Prostate gland (tissue), 2 donors: ENCODE measurements at regions not wholly inside any gene's neighbourhood (a gene's known extent, or its start where the extent isn't known, plus 50 kb on each side); places are given as distances from the start of the nearest gene placed in this dataset.

ENCODE experiments used
- POLR2AphosphoS5 ChIP-seq: sonication (generic); formaldehyde crosslinking; IDR thresholded peaks from one replicate; pipeline ENCODE4 v1.6.1; 2017; ENCODE audit warnings: antibody characterized with exemption
- TF ChIP-seq, protein P1 (sequence below), 4 experiments: fragments of 200-600 bp in 2 of 4; fragments of 450-650 bp in 2 of 4; sonication (generic) in 2 of 4; IDR thresholded peaks; 1 replicate in 3 of 4; 2 replicates in 1 of 4; pipeline ENCODE4 v1.5.1; 2016 to 2019; ENCODE audit warnings: antibody characterized with exemption in 4 of 4, mild to moderate bottlenecking in 2 of 4, moderate library complexity in 2 of 4

GRCh38 chrX:25878806-25879205 lies 259.3 kb upstream of the MAGEB18 start:
- TF ChIP-seq, protein P1, sequence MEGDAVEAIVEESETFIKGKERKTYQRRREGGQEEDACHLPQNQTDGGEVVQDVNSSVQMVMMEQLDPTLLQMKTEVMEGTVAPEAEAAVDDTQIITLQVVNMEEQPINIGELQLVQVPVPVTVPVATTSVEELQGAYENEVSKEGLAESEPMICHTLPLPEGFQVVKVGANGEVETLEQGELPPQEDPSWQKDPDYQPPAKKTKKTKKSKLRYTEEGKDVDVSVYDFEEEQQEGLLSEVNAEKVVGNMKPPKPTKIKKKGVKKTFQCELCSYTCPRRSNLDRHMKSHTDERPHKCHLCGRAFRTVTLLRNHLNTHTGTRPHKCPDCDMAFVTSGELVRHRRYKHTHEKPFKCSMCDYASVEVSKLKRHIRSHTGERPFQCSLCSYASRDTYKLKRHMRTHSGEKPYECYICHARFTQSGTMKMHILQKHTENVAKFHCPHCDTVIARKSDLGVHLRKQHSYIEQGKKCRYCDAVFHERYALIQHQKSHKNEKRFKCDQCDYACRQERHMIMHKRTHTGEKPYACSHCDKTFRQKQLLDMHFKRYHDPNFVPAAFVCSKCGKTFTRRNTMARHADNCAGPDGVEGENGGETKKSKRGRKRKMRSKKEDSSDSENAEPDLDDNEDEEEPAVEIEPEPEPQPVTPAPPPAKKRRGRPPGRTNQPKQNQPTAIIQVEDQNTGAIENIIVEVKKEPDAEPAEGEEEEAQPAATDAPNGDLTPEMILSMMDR (IDR thresholded peaks at IDR 0.05): no peak
- no peak for TF ChIP-seq POLR2AphosphoS5
